ENCODE measurements at regions not wholly inside any gene's neighbourhood (a gene's known extent, or its start where the extent isn't known, plus 50 kb on each side); places are given as distances from the start of the nearest gene placed in this dataset.

- POLR2A ChIA-PET (ENCODE audit: partially characterized antibody): no interaction called here
- no peak for FAIRE-seq
- WGBS, 2 experiments (ENCODE audit: extremely low coverage in 1 of 2, insufficient coverage in 1 of 2, insufficient read length in 1 of 2, insufficient replicate concordance in 2 of 2, low coverage in 1 of 2, low lambda C conversion rate in 2 of 2, missing lambda C conversion rate in 1 of 2): 87% methylated on average over 8 of the region's 8 CpGs; no CpG with 5 or more reads in 1 of the 2 experiments
Measured at GRCh38 chr13:67466569-67466968, 236.4 kb upstream of the PCDH9 start.

More at GRCh38 chr13:67466569-67466968, 236.4 kb upstream of the PCDH9 start:
- Histone ChIP-seq H2BK5ac (ENCODE audit: low read depth, low read length) (no peak overlapping the region), H2BK120ac (replicated peaks; ENCODE audit: low read depth, low read length) (no peak overlapping the region), H3K4ac (replicated peaks; ENCODE audit: insufficient read length, low read depth, low read length) (no peak overlapping the region), H3K14ac (ENCODE audit: insufficient read length) (no peak overlapping the region), H2AK5ac (ENCODE audit: low read depth, low read length) (no peak overlapping the region), H3K4me3 (ENCODE audit: extremely low read depth in 1 of 4, insufficient read depth in 2 of 4, low read depth in 3 of 4, low read length in 4 of 4) (no peak overlapping the region), H3K9ac (replicated peaks in 1 of 4; ENCODE audit: extremely low read depth in 1 of 4, low read depth in 3 of 4, low read length in 3 of 4) (no peak overlapping the region), H2BK20ac (ENCODE audit: low read length) (no peak overlapping the region), H4K5ac (ENCODE audit: insufficient read length, low read depth, low read length) (no peak overlapping the region), H3K79me2 (ENCODE audit: control insufficient read depth in 1 of 2, insufficient read depth in 2 of 2, low read length in 2 of 2) (no peaks in the 10 kb centered on the region), H3K4me1 (replicated peaks in 1 of 4; ENCODE audit: control insufficient read depth in 3 of 4, insufficient read depth in 4 of 4, low read length in 3 of 4) (no peaks in the 10 kb centered on the region), H3K23ac (ENCODE audit: insufficient read length) (no peak overlapping the region), H3K4me2 (ENCODE audit: insufficient read depth in 1 of 2, low read depth in 2 of 2, low read length in 2 of 2) (no peak overlapping the region), H3K27ac (ENCODE audit: low read depth, low read length) (no peak overlapping the region), H4K20me1 (replicated peaks in 1 of 2; ENCODE audit: control insufficient read depth in 1 of 2, insufficient read depth in 2 of 2, low read length in 2 of 2) (no peaks in the 10 kb centered on the region), H4K8ac (ENCODE audit: extremely low read depth, insufficient read depth, low read length) (no peak overlapping the region), H3K36me3 (ENCODE audit: control insufficient read depth in 2 of 4, insufficient read depth in 4 of 4, low read length in 3 of 4) (no peaks in the 10 kb centered on the region), H3K79me1 (ENCODE audit: low read depth, low read length) (no peaks in the 10 kb centered on the region), H3K23me2 (ENCODE audit: low read depth, low read length) (no peaks in the 10 kb centered on the region), H3K18ac (ENCODE audit: extremely low read depth, low read length) (no peak overlapping the region), H2AFZ (ENCODE audit: low read length) (0 out of 2 replicates have a peak overlapping the region, but pooled peaks have one; percentile 16), H3K56ac (replicated peaks; ENCODE audit: insufficient read length, low read depth, low read length) (no peak overlapping the region), H3K27me3 (replicated peaks in 1 of 4; ENCODE audit: control insufficient read depth in 3 of 4, extremely low read depth in 1 of 4, insufficient read depth in 3 of 4, low read length in 3 of 4) (no peaks in the 10 kb centered on the region), H3K9me3 (ENCODE audit: insufficient read depth in 2 of 2, low read depth in 1 of 2, low read length in 1 of 2) (no peaks in the 10 kb centered on the region; a peak in 1 of 4 replicates), H2BK12ac (ENCODE audit: low read depth, low read length) (no peak overlapping the region), H2BK15ac (ENCODE audit: low read length) (no peak overlapping the region), H4K91ac (replicated peaks; ENCODE audit: insufficient read length, low read length) (no peak overlapping the region)
- CTCF ChIA-PET (ENCODE audit: partially characterized antibody): interaction anchor here (0.9 kb wide), 1 partner anchor 26 kb away, joined by 3 read pairs; no protein-coding TSS in a partner anchor
- TF ChIP-seq NRF1 (IDR thresholded peaks at IDR 0.05; ENCODE audit: low read depth, low read length): no peak
- no peak for TF ChIP-seq SRF (IDR thresholded peaks at IDR 0.05; ENCODE audit: low read depth, low read length)
- TF ChIP-seq ZNF274 (IDR thresholded peaks at IDR 0.05; ENCODE audit: borderline replicate concordance, extremely low read depth, low read length): no peak
- TF ChIP-seq SIRT6 (IDR thresholded peaks at IDR 0.05; ENCODE audit: low read length): no peak
- no peak for TF ChIP-seq BACH1 (IDR thresholded peaks at IDR 0.05; ENCODE audit: low read length)
- no peak for TF ChIP-seq SUZ12 (IDR thresholded peaks at IDR 0.05; ENCODE audit: low read length)
- no peak for TF ChIP-seq PHF8 (conservative IDR thresholded peaks at IDR 0.05; ENCODE audit: low read depth, low read length)
- TF ChIP-seq, protein P1, sequence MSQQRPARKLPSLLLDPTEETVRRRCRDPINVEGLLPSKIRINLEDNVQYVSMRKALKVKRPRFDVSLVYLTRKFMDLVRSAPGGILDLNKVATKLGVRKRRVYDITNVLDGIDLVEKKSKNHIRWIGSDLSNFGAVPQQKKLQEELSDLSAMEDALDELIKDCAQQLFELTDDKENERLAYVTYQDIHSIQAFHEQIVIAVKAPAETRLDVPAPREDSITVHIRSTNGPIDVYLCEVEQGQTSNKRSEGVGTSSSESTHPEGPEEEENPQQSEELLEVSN (IDR thresholded peaks at IDR 0.05): no peak
- TF ChIP-seq TBP (IDR thresholded peaks at IDR 0.05; ENCODE audit: low read depth, low read length): no peak
- TF ChIP-seq ATF2 (IDR thresholded peaks at IDR 0.05; ENCODE audit: low read length): no peak
- DNase-seq (ENCODE audit: low read depth in 1 of 2, low spot score in 2 of 2): no peak

Data from H1 (cell line).